ENCODE measurements at regions not wholly inside any gene's neighbourhood (a gene's known extent, or its start where the extent isn't known, plus 50 kb on each side); places are given as distances from the start of the nearest gene placed in this dataset.

GRCh38 chr6:115832786-115833185 is 227.9 kb downstream of the FRK start:
- Mint-ChIP-seq H3K36me3 (ENCODE audit: low read depth) (no peaks in the 10 kb centered on the region), H3K4me3 (no peak overlapping the region), H3K9me3 (peaks cover 5% of the 10 kb centered on the region), H3K27ac (no peak overlapping the region), H3K27me3 (no peaks in the 10 kb centered on the region), H3K4me1 (ENCODE audit: low read depth) (no peaks in the 10 kb centered on the region)

DNA sequence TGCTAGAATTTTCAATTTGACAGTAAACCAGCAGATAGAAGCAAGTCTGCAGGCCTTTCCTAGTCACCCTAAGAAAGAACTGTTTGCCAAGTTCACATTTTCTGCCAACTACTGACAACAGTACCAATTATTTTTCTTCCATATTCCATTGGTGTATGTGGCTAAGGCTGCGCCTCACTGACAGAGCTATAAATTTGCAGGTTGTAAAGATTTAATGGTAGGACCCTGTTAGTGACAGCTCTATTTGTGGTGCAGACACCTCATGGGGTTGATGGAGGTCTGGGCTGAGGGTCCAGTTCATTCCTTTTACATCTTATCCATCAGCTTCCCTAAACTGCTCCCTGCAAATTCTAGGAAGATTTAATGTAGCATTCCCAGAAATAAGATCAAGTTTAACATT is 228.5 kb downstream of the FRK start:
- Mint-ChIP-seq H3K9me3 (peaks cover 5% of the 10 kb centered on the region), H3K27ac (no peak overlapping the region), H3K4me1 (ENCODE audit: low read depth) (no peaks in the 10 kb centered on the region), H3K27me3 (no peaks in the 10 kb centered on the region), H3K4me3 (no peak overlapping the region), H3K36me3 (ENCODE audit: low read depth) (no peaks in the 10 kb centered on the region)

DNA sequence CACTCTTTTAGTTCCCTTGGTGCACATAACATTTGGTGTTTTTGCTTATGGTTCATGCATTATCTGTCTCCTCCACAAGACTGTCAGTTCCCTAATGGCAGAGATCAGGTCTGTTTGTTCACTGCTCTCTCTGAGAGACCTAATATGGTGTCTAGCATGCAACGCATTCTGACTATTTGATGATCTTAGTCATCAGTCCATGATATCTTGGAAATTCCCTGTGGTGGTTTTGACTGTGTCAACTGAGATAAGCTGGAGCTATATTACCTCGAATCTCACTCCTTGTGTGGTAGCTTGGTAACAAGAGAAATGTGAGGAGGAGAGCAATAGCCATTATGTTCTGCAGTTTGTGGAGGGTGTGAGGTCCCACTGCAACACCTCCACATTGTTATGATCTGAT is 229.8 kb downstream of the FRK start:
- Mint-ChIP-seq H3K4me3 (no peak overlapping the region), H3K27me3 (no peaks in the 10 kb centered on the region), H3K27ac (no peak overlapping the region), H3K36me3 (ENCODE audit: low read depth) (no peaks in the 10 kb centered on the region), H3K9me3 (peaks cover 1% of the 10 kb centered on the region), H3K4me1 (ENCODE audit: low read depth) (no peaks in the 10 kb centered on the region)

DNA sequence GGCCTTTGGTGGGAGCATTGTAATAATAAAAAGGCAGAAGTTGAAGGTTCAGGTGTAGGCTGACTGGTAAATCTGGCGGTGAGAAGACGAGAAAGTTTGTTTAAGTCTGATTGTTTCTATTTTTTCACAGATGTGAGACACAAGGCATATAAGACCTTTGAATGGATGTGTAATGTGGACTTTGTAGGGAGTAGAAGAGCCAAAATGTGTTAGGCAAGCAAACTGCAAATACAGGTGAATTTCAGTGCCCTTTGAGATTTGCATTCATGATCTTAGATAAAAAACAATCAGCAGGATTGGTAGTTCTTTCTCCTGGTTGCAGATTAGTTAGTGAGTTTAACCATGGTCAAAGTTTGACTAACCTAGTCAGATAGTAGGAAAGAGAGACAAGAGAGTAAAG is 238.9 kb downstream of the FRK start:
- Mint-ChIP-seq H3K36me3 (ENCODE audit: low read depth) (no peaks in the 10 kb centered on the region), H3K9me3 (peaks cover 16% of the 10 kb centered on the region), H3K4me3 (no peak overlapping the region), H3K27me3 (no peaks in the 10 kb centered on the region), H3K27ac (no peak overlapping the region), H3K4me1 (ENCODE audit: low read depth) (no peaks in the 10 kb centered on the region)

- no peaks in the 10 kb centered on the region for H3K36me3 Mint-ChIP-seq (ENCODE audit: low read depth)
- H3K4me1 Mint-ChIP-seq (ENCODE audit: low read depth), result no peaks in the 10 kb centered on the region
- no peaks in the 10 kb centered on the region for H3K27me3 Mint-ChIP-seq
- H3K4me3 Mint-ChIP-seq, result no peak overlapping the region
- H3K27ac Mint-ChIP-seq, result no peak overlapping the region
- H3K9me3 Mint-ChIP-seq, result peaks cover 16% of the 10 kb centered on the region
Observed at GRCh38 chr6:115819506-115819905, 241.2 kb downstream of the FRK start.

GRCh38 chr6:115817161-115817560 is 243.5 kb downstream of the FRK start:
- H3K4me1 Mint-ChIP-seq (ENCODE audit: low read depth), result no peaks in the 10 kb centered on the region
- no peaks in the 10 kb centered on the region for H3K36me3 Mint-ChIP-seq (ENCODE audit: low read depth)
- H3K9me3 Mint-ChIP-seq, result peaks cover 16% of the 10 kb centered on the region
- no peak overlapping the region for H3K27ac Mint-ChIP-seq
- H3K4me3 Mint-ChIP-seq, result no peak overlapping the region
- H3K27me3 Mint-ChIP-seq, result no peaks in the 10 kb centered on the region

DNA sequence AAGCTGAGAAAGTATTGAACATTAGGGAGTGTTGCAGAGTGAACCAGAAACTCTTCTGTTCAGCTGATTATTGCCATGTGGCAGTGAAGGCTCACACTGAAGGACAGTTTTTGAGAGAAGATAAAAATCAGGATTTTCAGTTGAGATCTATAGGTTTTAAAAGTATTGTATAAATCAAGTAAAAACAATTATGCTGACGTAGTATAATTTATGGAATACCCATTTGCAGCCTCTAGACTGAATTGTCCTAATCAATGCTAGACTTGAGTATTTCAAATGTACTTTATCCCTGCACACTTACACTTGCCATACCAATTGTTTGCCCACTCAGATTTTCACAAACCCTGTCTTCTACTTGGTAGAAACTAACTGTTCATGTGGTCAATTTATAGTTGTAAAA is 245.8 kb downstream of the FRK start:
- no peaks in the 10 kb centered on the region for H3K27me3 Mint-ChIP-seq
- no peak overlapping the region for H3K27ac Mint-ChIP-seq
- peaks cover 16% of the 10 kb centered on the region for H3K9me3 Mint-ChIP-seq
- no peak overlapping the region for H3K4me3 Mint-ChIP-seq
- no peaks in the 10 kb centered on the region for H3K36me3 Mint-ChIP-seq (ENCODE audit: low read depth)
- no peaks in the 10 kb centered on the region for H3K4me1 Mint-ChIP-seq (ENCODE audit: low read depth)

DNA sequence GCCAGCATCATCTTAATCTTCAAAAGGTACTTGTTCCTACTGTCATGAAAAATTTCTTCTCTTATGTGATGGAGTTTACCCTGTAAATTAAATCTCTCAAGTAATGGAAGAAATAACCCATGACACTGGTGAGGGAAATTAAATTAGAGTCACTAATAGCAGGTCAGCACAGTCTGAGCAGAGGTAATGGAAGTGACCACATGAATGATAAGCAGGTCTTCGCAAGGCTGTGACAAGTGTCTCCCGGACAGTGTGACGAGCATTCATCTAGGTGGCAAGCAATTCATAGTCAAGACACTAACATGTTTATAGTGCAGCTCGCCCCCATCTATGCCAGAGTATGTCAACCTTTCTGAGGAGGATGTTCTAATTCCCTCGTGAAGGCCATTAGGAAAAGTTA is 249.2 kb downstream of the FRK start:
- H3K27ac Mint-ChIP-seq, result no peak overlapping the region
- H3K4me3 Mint-ChIP-seq, result no peak overlapping the region
- no peaks in the 10 kb centered on the region for H3K27me3 Mint-ChIP-seq
- H3K9me3 Mint-ChIP-seq, result no peaks in the 10 kb centered on the region
- H3K36me3 Mint-ChIP-seq (ENCODE audit: low read depth), result no peaks in the 10 kb centered on the region
- H3K4me1 Mint-ChIP-seq (ENCODE audit: low read depth), result no peaks in the 10 kb centered on the region

- Mint-ChIP-seq H3K27ac (no peak overlapping the region), H3K36me3 (ENCODE audit: low read depth) (no peaks in the 10 kb centered on the region), H3K27me3 (no peaks in the 10 kb centered on the region), H3K4me1 (ENCODE audit: low read depth) (no peaks in the 10 kb centered on the region), H3K4me3 (no peak overlapping the region), H3K9me3 (no peaks in the 10 kb centered on the region)
Observed at GRCh38 chr6:115798229-115798628, 262.5 kb downstream of the FRK start.

GRCh38 chr6:115796829-115797228 is 263.9 kb downstream of the FRK start:
- no peaks in the 10 kb centered on the region for H3K36me3 Mint-ChIP-seq (ENCODE audit: low read depth)
- no peaks in the 10 kb centered on the region for H3K4me1 Mint-ChIP-seq (ENCODE audit: low read depth)
- H3K4me3 Mint-ChIP-seq, result no peak overlapping the region
- H3K27ac Mint-ChIP-seq, result no peak overlapping the region
- no peaks in the 10 kb centered on the region for H3K27me3 Mint-ChIP-seq
- H3K9me3 Mint-ChIP-seq, result no peaks in the 10 kb centered on the region

DNA sequence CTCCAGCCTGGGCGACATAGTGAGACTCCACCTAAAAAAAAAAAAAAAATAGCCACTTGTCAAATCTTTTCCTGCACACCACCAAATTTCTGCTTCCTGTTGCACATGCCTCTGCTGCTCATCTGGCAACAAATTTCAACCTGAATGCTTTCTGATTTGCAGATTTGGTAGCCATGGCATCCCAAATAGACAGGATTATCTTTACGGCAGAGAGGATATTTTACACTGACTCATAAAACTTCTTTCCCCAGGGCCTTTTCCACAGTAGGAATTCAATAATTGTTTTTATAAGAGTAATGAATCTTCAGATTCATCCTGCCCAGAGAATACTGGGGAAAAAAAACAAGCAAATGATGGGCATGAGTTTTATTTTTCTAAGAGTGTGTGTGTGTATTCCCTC is 264.6 kb downstream of the FRK start:
- no peak overlapping the region for H3K27ac Mint-ChIP-seq
- H3K36me3 Mint-ChIP-seq (ENCODE audit: low read depth), result no peaks in the 10 kb centered on the region
- no peak overlapping the region for H3K4me3 Mint-ChIP-seq

GRCh38 chr6:115783402-115784061 is 277.2 kb downstream of the FRK start:
- H3K27me3 Mint-ChIP-seq, result no peaks in the 10 kb centered on the region
- no peaks in the 10 kb centered on the region for H3K36me3 Mint-ChIP-seq (ENCODE audit: low read depth)
- peaks cover 4% of the 10 kb centered on the region for H3K9me3 Mint-ChIP-seq
- H3K27ac Mint-ChIP-seq, result no peak overlapping the region
- H3K4me1 Mint-ChIP-seq (ENCODE audit: low read depth), result no peaks in the 10 kb centered on the region
- H3K4me3 Mint-ChIP-seq, result no peak overlapping the region

More for the DNA sequence above, 264.6 kb downstream of the FRK start:
- no peaks in the 10 kb centered on the region for H3K4me1 Mint-ChIP-seq (ENCODE audit: low read depth)
- H3K27me3 Mint-ChIP-seq, result no peaks in the 10 kb centered on the region
- no peaks in the 10 kb centered on the region for H3K9me3 Mint-ChIP-seq

DNA sequence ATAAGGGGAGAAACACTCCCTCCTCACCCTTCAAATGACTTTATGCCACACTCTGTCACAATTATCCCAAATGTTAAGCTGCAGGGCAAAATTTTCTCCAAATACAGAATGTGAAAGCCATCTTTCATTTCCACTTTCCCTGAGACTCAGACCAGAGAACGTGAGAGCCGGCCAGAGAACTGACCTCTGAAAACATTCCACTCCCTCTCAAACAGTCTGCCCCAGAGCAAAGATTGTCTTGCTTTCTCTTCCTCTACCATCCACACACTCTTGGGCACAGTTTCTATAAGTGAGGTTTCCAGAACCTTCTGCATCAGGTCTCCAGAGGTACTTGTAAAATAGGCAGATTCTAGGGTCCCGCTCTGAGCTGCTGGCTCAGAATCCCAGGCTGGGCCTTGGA is 278.1 kb downstream of the FRK start:
- no peaks in the 10 kb centered on the region for H3K27me3 Mint-ChIP-seq
- H3K4me3 Mint-ChIP-seq, result no peak overlapping the region
- H3K4me1 Mint-ChIP-seq (ENCODE audit: low read depth), result no peaks in the 10 kb centered on the region
- H3K27ac Mint-ChIP-seq, result no peak overlapping the region
- peaks cover 4% of the 10 kb centered on the region for H3K9me3 Mint-ChIP-seq
- H3K36me3 Mint-ChIP-seq (ENCODE audit: low read depth), result no peaks in the 10 kb centered on the region

DNA sequence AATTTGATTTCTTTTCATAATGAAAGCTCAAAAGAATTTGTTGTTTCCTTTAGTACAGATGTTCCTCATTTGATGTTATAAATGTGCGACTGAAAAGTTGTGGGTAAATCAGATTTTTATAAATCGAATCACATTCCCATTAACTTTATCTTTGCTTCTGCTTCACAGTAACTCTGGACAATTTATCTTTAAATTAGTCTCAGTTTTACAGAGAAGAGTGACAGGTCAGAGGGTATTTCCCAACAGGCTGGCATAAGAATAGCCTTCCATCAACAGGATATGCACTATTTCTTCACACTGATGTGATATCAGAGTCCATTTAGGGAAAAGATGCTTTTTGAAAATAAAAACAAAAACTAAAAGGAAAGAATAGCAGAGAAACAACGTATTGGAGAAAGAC is 286.9 kb downstream of the FRK start:
- Mint-ChIP-seq H3K9me3 (no peaks in the 10 kb centered on the region), H3K27ac (no peak overlapping the region), H3K36me3 (ENCODE audit: low read depth) (no peaks in the 10 kb centered on the region), H3K27me3 (no peaks in the 10 kb centered on the region), H3K4me3 (no peak overlapping the region), H3K4me1 (ENCODE audit: low read depth) (no peaks in the 10 kb centered on the region)

- Mint-ChIP-seq H3K4me3 (no peak overlapping the region), H3K27ac (no peak overlapping the region), H3K4me1 (ENCODE audit: low read depth) (no peaks in the 10 kb centered on the region), H3K9me3 (no peaks in the 10 kb centered on the region), H3K36me3 (ENCODE audit: low read depth) (no peaks in the 10 kb centered on the region), H3K27me3 (no peaks in the 10 kb centered on the region)
Observed at GRCh38 chr6:115770851-115771250, 289.8 kb downstream of the FRK start.

GRCh38 chr6:115768500-115768899 is 292.2 kb downstream of the FRK start:
- H3K4me3 Mint-ChIP-seq, result no peak overlapping the region
- H3K27me3 Mint-ChIP-seq, result no peaks in the 10 kb centered on the region
- H3K9me3 Mint-ChIP-seq, result no peaks in the 10 kb centered on the region
- H3K36me3 Mint-ChIP-seq (ENCODE audit: low read depth), result no peaks in the 10 kb centered on the region
- H3K4me1 Mint-ChIP-seq (ENCODE audit: low read depth), result no peaks in the 10 kb centered on the region
- no peak overlapping the region for H3K27ac Mint-ChIP-seq

All from stimulated activated naive CD8-positive, alpha-beta T cell treated with anti-CD3 and anti-CD28 coated beads, Interleukin-15, Interleukin-2, amounts not matched to agents 100 ng/mL and 50 ng/mL, for 24 hours (primary cell).